HEK293 (cell line): ENCODE measurements at regions not wholly inside any gene's neighbourhood (a gene's known extent, or its start where the extent isn't known, plus 50 kb on each side); places are given as distances from the start of the nearest gene placed in this dataset.

Experiments used
- CTCF ChIA-PET: fragments of 350-600 bp; formaldehyde crosslinking; extraction: SDS; loops from one replicate; lab custom pipeline; 2021; ENCODE audit warnings: antibody characterized with exemption; lab: Yijun Ruan, JAX
- POLR2A ChIA-PET: fragments of 300-600 bp; formaldehyde crosslinking; extraction: SDS; loops from one replicate; lab custom pipeline; 2020; ENCODE audit warnings: antibody characterized with exemption, inconsistent platforms; lab: Yijun Ruan, JAX
- H3K27ac ChIP-seq: fragments of 200-500 bp; sonication (Bioruptor generic); 2 replicates; pipeline ENCODE4 v1.5.1; 2014; ENCODE audit warnings: low read depth, low read length, control low read depth, inconsistent platforms; ENCODE audit errors: extremely low read depth
- H3K36me3 ChIP-seq, 2 experiments: fragments of 200-500 bp in 1 of 2; sonication (Bioruptor generic) in 1 of 2; 1 replicate in 1 of 2; 2 replicates in 1 of 2; pipeline ENCODE4 v1.5.1; 2014 to 2017; ENCODE audit warnings: inconsistent platforms in 2 of 2, low read length in 2 of 2; ENCODE audit not compliant: control insufficient read depth in 2 of 2, insufficient read depth in 1 of 2
- H3K4me1 ChIP-seq: fragments of 200-500 bp; sonication (Bioruptor generic); 2 replicates; pipeline ENCODE4 v1.5.1; 2014; ENCODE audit warnings: mild to moderate bottlenecking, low read length, inconsistent platforms; ENCODE audit not compliant: control insufficient read depth, insufficient read depth
- H3K4me3 ChIP-seq: 2 replicates; pipeline ENCODE4 v1.5.1; 2011; ENCODE audit warnings: low read depth, mild to moderate bottlenecking, control low read depth, low read length, moderate library complexity
- H3K9me3 ChIP-seq: fragments of 200-500 bp; sonication (Bioruptor generic); 2 replicates; pipeline ENCODE4 v1.5.1; 2014; ENCODE audit warnings: low read depth, low read length, inconsistent platforms; ENCODE audit not compliant: control insufficient read depth, insufficient read depth
- REST ChIP-seq: fragments of 450-650 bp; formaldehyde crosslinking; IDR thresholded peaks from 2 replicates; pipeline ENCODE4 v1.5.1; 2016; ENCODE audit warnings: missing biosample characterization, missing genetic modification characterization
- SP2 ChIP-seq: fragments of 450-650 bp; formaldehyde crosslinking; IDR thresholded peaks from 2 replicates; pipeline ENCODE4 v1.5.1; 2016; ENCODE audit warnings: missing biosample characterization, missing genetic modification characterization
- ZFP41 ChIP-seq: fragments of 450-650 bp; formaldehyde crosslinking; IDR thresholded peaks from 2 replicates; pipeline ENCODE4 v1.5.1; 2016; ENCODE audit warnings: missing biosample characterization, missing genetic modification characterization, borderline replicate concordance
- ZNF148 ChIP-seq: fragments of 450-650 bp; formaldehyde crosslinking; IDR thresholded peaks from 2 replicates; pipeline ENCODE4 v1.5.0; 2017; ENCODE audit warnings: missing biosample characterization, missing genetic modification characterization, borderline replicate concordance
- ZNF16 ChIP-seq: fragments of 450-650 bp; formaldehyde crosslinking; IDR thresholded peaks from 2 replicates; pipeline ENCODE4 v1.5.1; 2016; ENCODE audit warnings: low read depth, missing biosample characterization, missing genetic modification characterization
- ZNF202 ChIP-seq: fragments of 450-650 bp; formaldehyde crosslinking; IDR thresholded peaks from 2 replicates; pipeline ENCODE4 v1.5.1; 2016; ENCODE audit warnings: missing biosample characterization, missing genetic modification characterization, borderline replicate concordance
- ZNF510 ChIP-seq: fragments of 450-650 bp; formaldehyde crosslinking; IDR thresholded peaks from 2 replicates; pipeline ENCODE4 v1.5.1; 2018; ENCODE audit warnings: mild to moderate bottlenecking, missing genetic modification characterization, missing biosample characterization; ENCODE audit not compliant: insufficient replicate concordance
- ZNF514 ChIP-seq: fragments of 450-650 bp; formaldehyde crosslinking; IDR thresholded peaks from 2 replicates; pipeline ENCODE4 v1.5.1; 2016; ENCODE audit warnings: missing biosample characterization, missing genetic modification characterization
- ZNF518A ChIP-seq: fragments of 450-650 bp; formaldehyde crosslinking; conservative IDR thresholded peaks from 2 replicates; pipeline ENCODE4 v1.5.1; 2016; ENCODE audit warnings: low read depth, missing biosample characterization, missing genetic modification characterization
- ZNF701 ChIP-seq: fragments of 450-650 bp; formaldehyde crosslinking; IDR thresholded peaks from 2 replicates; pipeline ENCODE4 v1.5.1; 2016; ENCODE audit warnings: missing biosample characterization, missing genetic modification characterization
- ZNF792 ChIP-seq: fragments of 450-650 bp; formaldehyde crosslinking; IDR thresholded peaks from 2 replicates; pipeline ENCODE4 v1.5.1; 2016; ENCODE audit warnings: missing biosample characterization, missing genetic modification characterization
- ZXDB ChIP-seq: fragments of 450-650 bp; formaldehyde crosslinking; IDR thresholded peaks from 2 replicates; pipeline ENCODE4 v1.5.1; 2016; ENCODE audit warnings: missing biosample characterization, missing genetic modification characterization

- TF ChIP-seq ZNF518A (tag by site-specific recombination) = peak; percentile 53; the same call in 1 of the 2 replicates
- 0 out of 2 replicates have a peak, but pooled peaks have one; percentile 16 for TF ChIP-seq REST (tag by site-specific recombination)
- TF ChIP-seq ZNF510 (tag by site-specific recombination) = peak; percentile 7
- TF ChIP-seq ZNF202 = 0 out of 2 replicates have a peak, but pooled peaks have one; percentile 31
- TF ChIP-seq, all 188 proteins: peak for 11; not testable (repeated sequence) for 177
These were observed 329.1 kb downstream of the NAP1L3 start (continued) for GRCh38 chrX:93344287-93344686.

GRCh38 chrX:93332329-93332728 lies 341.0 kb downstream of the NAP1L3 start:
- TF ChIP-seq ZFP41 (no peak), ZNF16 (tag by site-specific recombination) (no peak), ZNF792 (tag by site-specific recombination) (no peak)
- POLR2A ChIA-PET = no interaction called here

GRCh38 chrX:93322110-93322509 lies 351.3 kb downstream of the NAP1L3 start:
- ChIA-PET POLR2A (no interaction called here), CTCF (no interaction called here)
- TF ChIP-seq ZXDB (tag by site-specific recombination) (no peak), ZNF514 (tag by site-specific recombination) (no peak), ZNF701 (tag by site-specific recombination) (no peak), SP2 (tag by site-specific recombination) (no peak), ZNF148 (tag by site-specific recombination) (no peak)
- Histone ChIP-seq H3K9me3 (no peaks in the 10 kb centered on the region), H3K4me3 (no peak overlapping the region), H3K36me3 (no peaks in the 10 kb centered on the region), H3K4me1 (no peaks in the 10 kb centered on the region), H3K27ac (no peak overlapping the region)

More at GRCh38 chrX:93332329-93332728, 341.0 kb downstream of the NAP1L3 start:
- Histone ChIP-seq H3K36me3 (no peaks in the 10 kb centered on the region), H3K9me3 (no peaks in the 10 kb centered on the region), H3K27ac (no peak overlapping the region), H3K4me1 (no peaks in the 10 kb centered on the region), H3K4me3 (no peak overlapping the region)
- CTCF ChIA-PET = no interaction called here
